ENCODE measurements at regions not wholly inside any gene's neighbourhood (a gene's known extent, or its start where the extent isn't known, plus 50 kb on each side); places are given as distances from the start of the nearest gene placed in this dataset.

DNA sequence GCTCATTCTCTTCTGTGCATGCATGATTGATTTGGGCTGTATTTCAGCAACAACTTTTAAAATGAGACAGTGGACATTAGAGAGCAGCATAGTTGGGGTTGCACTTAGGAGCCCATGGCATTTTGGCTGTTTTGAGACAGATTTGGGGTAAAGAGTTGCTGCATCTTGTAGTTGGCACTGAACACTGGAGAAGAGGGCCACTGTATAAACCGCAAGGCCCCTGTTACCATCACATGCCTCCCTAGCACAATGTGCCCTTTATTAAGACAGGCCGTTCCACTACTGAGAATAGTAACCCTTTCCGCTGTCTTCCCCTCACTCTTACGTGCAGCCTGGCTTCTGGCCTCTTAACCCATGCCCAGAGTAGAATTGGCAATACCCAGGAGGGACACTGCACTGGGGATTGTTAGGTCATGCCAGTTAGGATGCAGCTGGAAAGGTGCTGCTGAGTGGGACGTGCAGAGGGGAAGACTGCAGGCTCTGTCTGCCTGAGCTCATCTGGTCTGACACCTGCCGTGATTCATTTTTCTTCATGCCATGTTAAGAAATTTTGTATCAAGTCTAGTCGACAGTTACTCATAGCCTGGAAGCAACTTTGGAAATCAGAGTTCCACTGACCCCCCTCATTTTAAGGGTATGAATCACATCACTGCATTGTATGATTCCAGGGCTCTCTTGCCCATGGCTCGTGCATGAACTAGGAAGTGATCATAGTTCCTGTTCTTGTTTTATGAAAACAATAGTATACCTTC, 146.9 kb upstream of the DMRT1 start:
- peaks cover 3% of the 10 kb centered on the region for H3K4me1 ChIP-seq (ENCODE audit: low read depth)
- H3K9me3 ChIP-seq = no peaks in the 10 kb centered on the region
- ATAC-seq = peak; percentile 42
- TF ChIP-seq, protein P1, sequence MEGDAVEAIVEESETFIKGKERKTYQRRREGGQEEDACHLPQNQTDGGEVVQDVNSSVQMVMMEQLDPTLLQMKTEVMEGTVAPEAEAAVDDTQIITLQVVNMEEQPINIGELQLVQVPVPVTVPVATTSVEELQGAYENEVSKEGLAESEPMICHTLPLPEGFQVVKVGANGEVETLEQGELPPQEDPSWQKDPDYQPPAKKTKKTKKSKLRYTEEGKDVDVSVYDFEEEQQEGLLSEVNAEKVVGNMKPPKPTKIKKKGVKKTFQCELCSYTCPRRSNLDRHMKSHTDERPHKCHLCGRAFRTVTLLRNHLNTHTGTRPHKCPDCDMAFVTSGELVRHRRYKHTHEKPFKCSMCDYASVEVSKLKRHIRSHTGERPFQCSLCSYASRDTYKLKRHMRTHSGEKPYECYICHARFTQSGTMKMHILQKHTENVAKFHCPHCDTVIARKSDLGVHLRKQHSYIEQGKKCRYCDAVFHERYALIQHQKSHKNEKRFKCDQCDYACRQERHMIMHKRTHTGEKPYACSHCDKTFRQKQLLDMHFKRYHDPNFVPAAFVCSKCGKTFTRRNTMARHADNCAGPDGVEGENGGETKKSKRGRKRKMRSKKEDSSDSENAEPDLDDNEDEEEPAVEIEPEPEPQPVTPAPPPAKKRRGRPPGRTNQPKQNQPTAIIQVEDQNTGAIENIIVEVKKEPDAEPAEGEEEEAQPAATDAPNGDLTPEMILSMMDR (IDR thresholded peaks at IDR 0.05) = no peak
- no peak overlapping the region for H3K4me3 ChIP-seq
- intact Hi-C loops (cut with DNase I, micrococcal nuclease) = no loop called here
- DNase-seq = no peak
- no peaks in the 10 kb centered on the region for H3K36me3 ChIP-seq (ENCODE audit: low read depth)

DNA sequence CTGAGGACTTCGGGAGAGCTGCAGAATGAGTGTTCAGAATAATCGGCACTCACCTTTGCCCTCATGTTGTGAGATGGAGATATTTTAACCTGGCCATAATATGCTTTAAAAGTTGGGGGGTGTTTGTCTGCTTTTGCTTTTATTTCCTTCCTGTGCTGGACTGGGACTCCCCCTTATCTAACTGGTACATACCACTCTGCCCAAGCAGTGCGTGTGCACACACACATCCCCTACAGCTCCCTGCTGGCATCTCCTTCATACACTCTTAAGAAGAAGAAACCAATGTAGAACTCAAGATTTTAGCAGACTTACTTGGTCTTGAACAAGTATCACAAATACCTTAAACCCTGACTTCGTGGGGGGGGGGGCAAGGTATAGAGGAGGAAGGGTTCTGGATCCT, 146.2 kb upstream of the DMRT1 start:
- TF ChIP-seq, protein P1 (IDR thresholded peaks at IDR 0.05) = no peak
- H3K4me1 ChIP-seq (ENCODE audit: low read depth) = peaks cover 3% of the 10 kb centered on the region
- ATAC-seq (no peak), DNase-seq (no peak)
- intact Hi-C loops (cut with DNase I, micrococcal nuclease) = no loop called here
- H3K9me3 ChIP-seq = no peaks in the 10 kb centered on the region
- H3K4me3 ChIP-seq = no peak overlapping the region
- no peaks in the 10 kb centered on the region for H3K36me3 ChIP-seq (ENCODE audit: low read depth)

DNA sequence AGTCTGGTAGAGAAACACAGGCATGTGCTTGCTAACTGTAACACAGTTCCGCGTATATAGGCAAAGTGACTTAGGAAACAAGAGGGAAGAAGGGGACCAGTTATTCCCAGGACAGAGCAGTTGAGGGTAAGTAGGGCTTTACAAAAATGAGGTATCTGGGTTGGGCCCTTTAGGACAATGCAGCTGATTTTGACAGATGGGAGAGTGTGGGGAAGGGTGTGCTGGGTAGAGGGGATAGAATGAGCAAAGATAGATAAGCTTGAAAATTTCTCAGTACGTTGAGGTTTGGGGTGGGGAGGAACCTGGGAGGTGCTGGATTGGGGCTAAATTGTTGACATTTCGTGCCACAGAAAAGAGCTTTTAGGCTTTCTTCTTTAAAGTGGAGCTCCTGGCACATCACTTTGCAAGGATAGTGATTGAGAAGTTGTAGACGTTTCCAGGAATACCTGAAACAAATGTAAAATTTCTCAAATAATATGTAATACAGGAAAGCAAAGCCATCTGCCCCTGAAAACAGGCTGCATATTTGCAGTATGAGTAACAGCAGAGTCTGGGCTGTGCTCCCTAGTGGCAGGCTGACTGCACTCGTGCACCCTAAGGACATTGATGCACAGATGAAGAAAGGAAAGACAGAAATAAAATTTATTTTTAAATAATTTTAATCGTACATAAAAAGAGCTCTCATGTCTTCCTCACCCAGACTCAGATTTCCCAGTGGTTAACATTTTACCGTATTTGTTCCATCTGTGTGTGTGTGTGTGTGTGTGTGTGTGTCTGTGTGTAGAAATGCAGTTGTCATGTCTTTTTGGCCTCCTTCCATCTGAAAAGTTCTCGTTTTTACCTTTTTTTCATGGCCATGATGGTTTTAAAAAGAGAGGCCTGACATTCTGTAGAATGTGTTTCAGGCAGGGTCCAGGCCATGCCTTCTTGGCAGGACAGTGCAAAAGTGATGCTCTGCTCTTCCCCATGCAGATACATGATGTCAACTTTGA, 144.9 kb upstream of the DMRT1 start:
- no peaks in the 10 kb centered on the region for H3K9me3 ChIP-seq
- DNase-seq (no peak), ATAC-seq (no peak)
- TF ChIP-seq, protein P1 (IDR thresholded peaks at IDR 0.05) = no peak
- no peak overlapping the region for H3K4me3 ChIP-seq
- intact Hi-C loops (cut with DNase I, micrococcal nuclease) = no loop called here
- peaks cover 3% of the 10 kb centered on the region for H3K4me1 ChIP-seq (ENCODE audit: low read depth)
- H3K36me3 ChIP-seq (ENCODE audit: low read depth) = no peaks in the 10 kb centered on the region

DNA sequence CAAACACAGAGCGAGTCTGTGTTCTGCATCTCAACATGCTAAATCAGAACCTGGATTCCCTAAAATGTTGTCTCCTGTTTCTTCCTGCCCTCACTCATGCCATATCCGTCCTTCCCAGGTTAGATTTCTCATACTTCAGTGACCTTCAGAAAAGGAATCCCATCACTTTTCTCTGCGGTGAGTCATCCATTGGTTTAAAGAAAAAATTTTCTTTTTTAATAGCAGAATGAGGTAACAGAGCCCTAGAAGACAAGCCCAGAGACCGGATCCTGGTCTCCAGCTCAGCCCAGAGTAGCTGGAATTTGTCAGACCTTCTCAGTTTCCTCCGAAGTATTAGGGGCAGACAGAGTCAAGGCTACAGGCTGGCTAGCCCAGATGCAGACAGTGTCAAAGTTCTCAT, 143.2 kb upstream of the DMRT1 start:
- Histone ChIP-seq H3K4me3 (no peak overlapping the region), H3K36me3 (ENCODE audit: low read depth) (no peaks in the 10 kb centered on the region), H3K9me3 (no peaks in the 10 kb centered on the region), H3K4me1 (ENCODE audit: low read depth) (peaks cover 3% of the 10 kb centered on the region)
- DNase-seq (no peak), ATAC-seq (no peak)
- TF ChIP-seq, protein P1 (IDR thresholded peaks at IDR 0.05) = no peak
- intact Hi-C loops (cut with DNase I, micrococcal nuclease) = no loop called here

DNA sequence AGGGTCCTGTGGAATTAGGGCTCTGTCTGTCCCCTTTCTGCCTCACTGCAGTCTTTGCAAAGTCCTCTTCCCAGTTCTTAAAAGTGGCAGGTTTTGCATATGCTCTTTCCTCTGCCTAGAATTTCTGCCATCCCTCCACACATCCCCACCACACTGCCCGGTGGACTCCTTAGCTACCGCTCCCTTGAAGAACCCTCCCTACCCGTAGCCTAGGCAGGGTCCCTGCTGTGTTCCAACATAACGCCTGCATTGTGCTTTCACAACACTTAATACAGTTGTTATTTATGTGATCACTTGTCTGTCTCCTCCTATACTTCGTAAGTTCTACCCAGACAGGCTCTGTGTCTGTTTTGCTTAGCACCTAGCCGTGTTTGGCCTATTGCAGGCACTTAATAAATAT, 142.5 kb upstream of the DMRT1 start:
- no peaks in the 10 kb centered on the region for H3K9me3 ChIP-seq
- DNase-seq = no peak
- H3K36me3 ChIP-seq (ENCODE audit: low read depth) = no peaks in the 10 kb centered on the region
- TF ChIP-seq, protein P1 (IDR thresholded peaks at IDR 0.05) = no peak
- intact Hi-C loops (cut with DNase I, micrococcal nuclease) = no loop called here
- ATAC-seq = no peak
- peaks cover 3% of the 10 kb centered on the region for H3K4me1 ChIP-seq (ENCODE audit: low read depth)
- no peak overlapping the region for H3K4me3 ChIP-seq
